ENCODE measurements at regions not wholly inside any gene's neighbourhood (a gene's known extent, or its start where the extent isn't known, plus 50 kb on each side); places are given as distances from the start of the nearest gene placed in this dataset.
"Not testable (repeated sequence)": the region's sequence is repeated elsewhere in the genome, so short reads cannot be mapped to it uniquely, and the experiment has no call there.

GRCh38 chr6:105728995-105729394 is 326.1 kb upstream of the PREP start:
- DNase-seq (ENCODE audit: low read depth in 2 of 2) = no peak

GRCh38 chr6:105726902-105727655 is 324.2 kb upstream of the PREP start:
- no peak for DNase-seq (ENCODE audit: low read depth in 2 of 2)

- no peak for DNase-seq (ENCODE audit: low read depth in 2 of 2)
Measured at GRCh38 chr6:105714846-105715245, 312.0 kb upstream of the PREP start.

- DNase-seq (ENCODE audit: low read depth in 2 of 2) = no peak
Measured at GRCh38 chr6:105713474-105714118, 310.7 kb upstream of the PREP start.

GRCh38 chr6:105711216-105711615 is 308.3 kb upstream of the PREP start:
- no peak for DNase-seq (ENCODE audit: low read depth in 2 of 2)

- no peak for DNase-seq (ENCODE audit: low read depth in 2 of 2)
Measured at GRCh38 chr6:105705608-105706007, 302.7 kb upstream of the PREP start.

- DNase-seq (ENCODE audit: low read depth in 2 of 2) = no peak
Measured at GRCh38 chr6:105695461-105695860, 292.6 kb upstream of the PREP start.

GRCh38 chr6:105692613-105693215 is 289.8 kb upstream of the PREP start:
- DNase-seq (ENCODE audit: low read depth in 2 of 2) = no peak

GRCh38 chr6:105691971-105692370 is 289.1 kb upstream of the PREP start:
- DNase-seq (ENCODE audit: low read depth in 2 of 2) = no peak

- no peak for DNase-seq (ENCODE audit: low read depth in 2 of 2)
Measured at GRCh38 chr6:105691081-105691480, 288.2 kb upstream of the PREP start.

GRCh38 chr6:105688573-105688972 is 285.7 kb upstream of the PREP start:
- DNase-seq (ENCODE audit: low read depth in 2 of 2) = no peak

GRCh38 chr6:105686793-105687192 is 283.9 kb upstream of the PREP start:
- not testable (repeated sequence) for DNase-seq (ENCODE audit: low read depth in 2 of 2)

GRCh38 chr6:105681061-105681460 is 278.2 kb upstream of the PREP start:
- no peak for DNase-seq (ENCODE audit: low read depth in 2 of 2)

GRCh38 chr6:105680131-105680530 is 277.2 kb upstream of the PREP start:
- no peak for DNase-seq (ENCODE audit: low read depth in 2 of 2)

GRCh38 chr6:105678516-105678915 is 275.6 kb upstream of the PREP start:
- DNase-seq (ENCODE audit: low read depth in 2 of 2) = no peak

- no peak for DNase-seq (ENCODE audit: low read depth in 2 of 2)
Measured at GRCh38 chr6:105677671-105678475, 275.0 kb upstream of the PREP start.

GRCh38 chr6:105676857-105677256 is 274.0 kb upstream of the PREP start:
- no peak for DNase-seq (ENCODE audit: low read depth in 2 of 2)

GRCh38 chr6:105675715-105676397 is 273.0 kb upstream of the PREP start:
- no peak for DNase-seq (ENCODE audit: low read depth in 2 of 2)

- DNase-seq (ENCODE audit: low read depth in 2 of 2) = not testable (repeated sequence)
Measured at GRCh38 chr6:105672856-105673538, 270.1 kb upstream of the PREP start.

- no peak for DNase-seq (ENCODE audit: low read depth in 2 of 2)
Measured at GRCh38 chr6:105669232-105669631, 266.4 kb upstream of the PREP start.

- no peak for DNase-seq (ENCODE audit: low read depth in 2 of 2)
Measured at GRCh38 chr6:105667056-105667455, 264.2 kb upstream of the PREP start.

All from lung microvascular endothelial cell (primary cell).